ENCODE measurements at regions not wholly inside any gene's neighbourhood (a gene's known extent, or its start where the extent isn't known, plus 50 kb on each side); places are given as distances from the start of the nearest gene placed in this dataset.

DNA sequence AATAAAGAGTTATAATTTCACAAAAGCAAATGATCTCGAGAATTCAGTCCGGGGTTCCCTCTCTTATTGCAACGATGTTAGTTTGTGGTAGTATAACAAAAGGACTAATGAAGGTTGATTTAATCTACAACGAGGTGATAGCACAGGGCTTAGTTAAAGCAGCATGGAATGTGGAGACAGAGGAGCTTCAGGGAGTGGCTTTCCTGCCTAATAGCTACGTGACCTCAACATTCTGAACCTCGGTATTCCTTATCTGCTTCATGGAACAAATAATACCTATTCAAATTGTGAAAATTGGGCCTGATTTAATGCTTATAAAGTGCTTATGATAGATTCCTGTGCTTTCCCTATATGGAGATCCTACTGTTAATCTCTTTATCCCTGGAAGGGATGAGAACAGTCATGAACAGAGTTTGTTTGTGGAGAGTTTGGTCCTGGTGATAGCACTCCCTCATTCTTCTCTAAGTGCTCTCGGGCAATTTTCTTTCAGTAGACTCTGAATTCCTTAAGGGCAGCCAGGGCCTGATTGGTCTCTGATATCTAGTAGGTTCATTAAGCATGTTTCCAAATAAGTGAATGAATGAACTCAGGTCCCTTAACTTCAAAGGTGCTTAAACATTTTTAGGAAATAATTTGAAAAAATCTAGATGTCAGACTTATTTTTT, 104.1 kb upstream of the TUT7 start:
- TF ChIP-seq, protein P1, sequence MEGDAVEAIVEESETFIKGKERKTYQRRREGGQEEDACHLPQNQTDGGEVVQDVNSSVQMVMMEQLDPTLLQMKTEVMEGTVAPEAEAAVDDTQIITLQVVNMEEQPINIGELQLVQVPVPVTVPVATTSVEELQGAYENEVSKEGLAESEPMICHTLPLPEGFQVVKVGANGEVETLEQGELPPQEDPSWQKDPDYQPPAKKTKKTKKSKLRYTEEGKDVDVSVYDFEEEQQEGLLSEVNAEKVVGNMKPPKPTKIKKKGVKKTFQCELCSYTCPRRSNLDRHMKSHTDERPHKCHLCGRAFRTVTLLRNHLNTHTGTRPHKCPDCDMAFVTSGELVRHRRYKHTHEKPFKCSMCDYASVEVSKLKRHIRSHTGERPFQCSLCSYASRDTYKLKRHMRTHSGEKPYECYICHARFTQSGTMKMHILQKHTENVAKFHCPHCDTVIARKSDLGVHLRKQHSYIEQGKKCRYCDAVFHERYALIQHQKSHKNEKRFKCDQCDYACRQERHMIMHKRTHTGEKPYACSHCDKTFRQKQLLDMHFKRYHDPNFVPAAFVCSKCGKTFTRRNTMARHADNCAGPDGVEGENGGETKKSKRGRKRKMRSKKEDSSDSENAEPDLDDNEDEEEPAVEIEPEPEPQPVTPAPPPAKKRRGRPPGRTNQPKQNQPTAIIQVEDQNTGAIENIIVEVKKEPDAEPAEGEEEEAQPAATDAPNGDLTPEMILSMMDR (IDR thresholded peaks at IDR 0.05; ENCODE audit: insufficient read depth, low read depth, low read length, missing control alignments): no peak
- no peak for DNase-seq (ENCODE audit: low read depth)
- no peak overlapping the region for H3K4me3 ChIP-seq (ENCODE audit: low read depth, low read length)

GRCh38 chr9:86456416-86456815, 102.2 kb upstream of the TUT7 start:
- H3K4me3 ChIP-seq (ENCODE audit: low read depth, low read length): no peak overlapping the region
- TF ChIP-seq, protein P1 (IDR thresholded peaks at IDR 0.05; ENCODE audit: insufficient read depth, low read depth, low read length, missing control alignments): no peak
- no peak for DNase-seq (ENCODE audit: low read depth)

- H3K4me3 ChIP-seq (ENCODE audit: low read depth, low read length): no peak overlapping the region
- TF ChIP-seq, protein P1 (IDR thresholded peaks at IDR 0.05; ENCODE audit: insufficient read depth, low read depth, low read length, missing control alignments): no peak
- DNase-seq (ENCODE audit: low read depth): no peak
These were observed 100.7 kb upstream of the TUT7 start for GRCh38 chr9:86454701-86455615.

GRCh38 chr9:86452201-86452828, 98.1 kb upstream of the TUT7 start:
- H3K4me3 ChIP-seq (ENCODE audit: low read depth, low read length): no peak overlapping the region
- TF ChIP-seq, protein P1 (IDR thresholded peaks at IDR 0.05; ENCODE audit: insufficient read depth, low read depth, low read length, missing control alignments): no peak
- no peak for DNase-seq (ENCODE audit: low read depth)

- DNase-seq (ENCODE audit: low read depth): no peak
- no peak overlapping the region for H3K4me3 ChIP-seq (ENCODE audit: low read depth, low read length)
- TF ChIP-seq, protein P1 (IDR thresholded peaks at IDR 0.05; ENCODE audit: insufficient read depth, low read depth, low read length, missing control alignments): no peak
These were observed 95.0 kb upstream of the TUT7 start for GRCh38 chr9:86449246-86449645.

- DNase-seq (ENCODE audit: low read depth): no peak
- TF ChIP-seq, protein P1 (IDR thresholded peaks at IDR 0.05; ENCODE audit: insufficient read depth, low read depth, low read length, missing control alignments): no peak
- H3K4me3 ChIP-seq (ENCODE audit: low read depth, low read length): no peak overlapping the region
These were observed 91.5 kb upstream of the TUT7 start for GRCh38 chr9:86445671-86446070.
